Right cardiac atrium (tissue), 5 donors: ENCODE measurements at regions not wholly inside any gene's neighbourhood (a gene's known extent, or its start where the extent isn't known, plus 50 kb on each side); places are given as distances from the start of the nearest gene placed in this dataset.

ENCODE experiments used
- ATAC-seq, 2 donors: fragments of 200-7000 bp; cut with Tn5 transposase; one replicate each; pipeline versions ENCODE4 v1.8.0 to v1.9.1; 2020; ENCODE audit warnings: moderate library complexity in 2 of 2, mild to moderate bottlenecking in 1 of 2
- DNase-seq, 3 donors: peaks; one replicate each; pipeline ENCODE4 v3.0.0-alpha.2; 2020
- H3K27ac ChIP-seq: one replicate; pipeline ENCODE4 v1.5.1; 2013; ENCODE audit warnings: mild to moderate bottlenecking, low read length, control low read depth, moderate library complexity
- H3K27me3 ChIP-seq: one replicate; pipeline ENCODE4 v1.6.1; 2013; ENCODE audit not compliant: control insufficient read depth, insufficient read depth
- H3K4me1 ChIP-seq: one replicate; pipeline ENCODE4 v1.6.1; 2013; ENCODE audit warnings: low read length; ENCODE audit not compliant: control insufficient read depth, insufficient read depth
- H3K4me3 ChIP-seq: one replicate; pipeline ENCODE4 v1.5.1; 2013; ENCODE audit warnings: low read length, control low read depth
- H3K9me3 ChIP-seq: one replicate; pipeline ENCODE4 v1.6.1; 2013; ENCODE audit warnings: low read length; ENCODE audit not compliant: control insufficient read depth
- WGBS: extraction: QIAGEN DNeasy Blood & Tissue Kit; methylation state at CpG from one replicate; pipeline ENCODE4 v1.1.7; 2013; 5-methylcytosine and 5-hydroxymethylcytosine counted together
- intact Hi-C, 4 donors: fragments of 100-400 bp; cut with DNase I; formaldehyde crosslinking; loops; one replicate each; pipeline versions ENCODE4 v1.11.0 to v1.14.0; 2022 to 2023
- donor health status: healthy with polysubstance abuse.
- donor health status: DM: no; HTN: yes; CAD: no.
- donor health status: DM: no; HTN: no; CAD: no.
- donor health status: DM: no; HTN: yes; CAD: no; lungs with severe emphysema.
- donor health status: DM: yes; HTN: yes; CAD: no.

DNA sequence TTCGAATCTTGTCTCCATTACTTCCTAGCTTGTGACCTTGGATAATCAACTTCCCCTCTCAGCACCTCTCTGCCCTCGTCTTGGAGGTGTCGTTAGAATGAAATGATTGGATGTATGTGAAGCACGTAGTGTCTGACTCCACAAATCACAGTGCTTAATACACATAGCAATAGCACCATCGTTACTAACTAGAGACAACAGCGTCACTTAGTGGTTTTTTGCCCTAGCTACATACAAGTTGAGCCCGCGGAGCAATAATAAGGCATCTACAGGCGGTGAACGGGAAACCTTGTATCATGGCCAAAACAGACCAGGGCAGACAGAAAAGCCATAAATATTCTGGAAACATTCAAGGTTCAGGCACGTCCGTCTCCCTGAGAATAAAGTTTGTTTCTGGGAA, 154.9 kb downstream of the ASCL4 start:
- Histone ChIP-seq H3K27me3 (no peaks in the 10 kb centered on the region), H3K4me1 (no peaks in the 10 kb centered on the region), H3K4me3 (no peak overlapping the region), H3K27ac (no peak overlapping the region), H3K9me3 (no peaks in the 10 kb centered on the region)
- WGBS, result 34% methylated on average over 12 of the region's 12 CpGs
- no peak for DNase-seq
- intact Hi-C loops, result no loop called here
- ATAC-seq, result no peak

DNA sequence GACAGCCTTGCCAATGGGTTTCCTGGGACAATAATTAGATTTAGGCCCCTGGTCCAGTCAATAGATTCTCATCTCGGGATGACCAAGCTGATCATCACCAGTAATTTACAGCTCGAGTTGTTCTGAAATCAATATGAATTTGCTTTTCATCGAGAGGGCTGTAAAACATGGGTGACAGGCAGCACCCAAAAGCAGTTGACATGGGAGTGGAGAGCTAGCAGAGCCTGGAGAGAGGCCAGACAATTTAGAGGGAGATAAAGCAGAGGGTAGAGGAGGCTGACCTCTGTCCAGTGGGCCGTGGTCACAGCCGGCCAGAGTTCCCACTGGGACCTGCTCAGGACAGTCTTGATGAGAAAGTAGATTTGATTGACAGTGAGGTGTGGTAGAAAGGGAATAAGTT, 157.3 kb downstream of the ASCL4 start:
- Histone ChIP-seq H3K4me3 (no peak overlapping the region), H3K4me1 (no peaks in the 10 kb centered on the region), H3K27ac (no peak overlapping the region), H3K27me3 (peaks cover under 1% of the 10 kb centered on the region), H3K9me3 (no peaks in the 10 kb centered on the region)
- ATAC-seq, result no peak
- WGBS, result 60% methylated on average over 5 of the region's 5 CpGs
- intact Hi-C loops, result no loop called here
- no peak for DNase-seq

DNA sequence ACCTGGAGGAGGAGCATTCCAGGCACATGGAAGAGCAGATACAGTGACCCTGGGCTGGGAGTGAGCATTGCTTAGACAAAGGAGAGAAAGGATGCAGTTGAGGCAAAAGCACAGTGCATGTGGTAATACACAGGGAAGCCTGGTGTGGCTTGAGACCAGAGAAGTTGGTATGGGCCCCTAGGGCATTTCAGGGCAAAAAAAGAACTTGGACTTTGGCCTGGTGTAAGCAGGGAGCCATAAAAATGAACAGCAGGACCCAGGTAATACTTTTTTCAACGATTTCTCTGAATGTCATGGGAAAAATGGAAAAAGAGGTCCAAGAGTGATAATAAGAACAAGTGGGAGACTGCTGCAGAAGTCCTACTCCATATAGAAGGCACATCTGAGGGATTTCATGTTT, 163.9 kb downstream of the ASCL4 start:
- Histone ChIP-seq H3K4me3 (no peak overlapping the region), H3K9me3 (no peaks in the 10 kb centered on the region), H3K27me3 (peaks cover 4% of the 10 kb centered on the region), H3K4me1 (no peaks in the 10 kb centered on the region), H3K27ac (no peak overlapping the region)
- intact Hi-C loops, result no loop called here
- DNase-seq, result no peak
- WGBS, result 58% methylated on average over 1 of the region's 1 CpG
- ATAC-seq, result no peak

DNA sequence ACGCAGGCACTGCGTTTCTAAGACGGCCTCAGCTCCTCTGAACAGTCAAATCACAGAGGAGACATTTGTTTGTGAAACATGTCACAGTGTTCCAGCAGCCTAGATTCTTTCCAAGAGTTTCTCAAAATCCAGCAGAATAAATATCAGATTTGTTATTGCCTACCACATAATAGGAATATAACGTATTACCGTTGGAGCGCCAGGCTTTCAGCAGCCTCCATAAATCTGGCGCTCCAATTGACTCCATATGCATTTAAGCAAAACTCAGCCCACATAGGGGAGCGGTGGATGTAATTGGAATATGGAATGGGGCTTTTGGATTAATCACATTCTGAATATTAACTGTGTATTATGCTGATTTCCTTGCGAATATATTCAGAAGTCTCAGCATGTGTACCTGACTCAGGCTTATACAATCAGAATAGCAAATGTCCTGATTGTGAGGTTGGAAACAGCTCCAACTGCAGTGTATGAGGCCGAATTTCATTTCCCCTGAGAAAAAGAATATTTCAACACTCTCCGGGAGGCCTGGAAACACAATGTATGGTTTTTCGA, 174.0 kb downstream of the ASCL4 start:
- Histone ChIP-seq H3K4me1 (no peaks in the 10 kb centered on the region), H3K4me3 (no peak overlapping the region), H3K9me3 (no peaks in the 10 kb centered on the region), H3K27ac (no peak overlapping the region), H3K27me3 (no peaks in the 10 kb centered on the region)
- WGBS, result 71% methylated on average over 12 of the region's 12 CpGs
- no peak for DNase-seq
- ATAC-seq, result no peak
- intact Hi-C loops, result no loop called here

DNA sequence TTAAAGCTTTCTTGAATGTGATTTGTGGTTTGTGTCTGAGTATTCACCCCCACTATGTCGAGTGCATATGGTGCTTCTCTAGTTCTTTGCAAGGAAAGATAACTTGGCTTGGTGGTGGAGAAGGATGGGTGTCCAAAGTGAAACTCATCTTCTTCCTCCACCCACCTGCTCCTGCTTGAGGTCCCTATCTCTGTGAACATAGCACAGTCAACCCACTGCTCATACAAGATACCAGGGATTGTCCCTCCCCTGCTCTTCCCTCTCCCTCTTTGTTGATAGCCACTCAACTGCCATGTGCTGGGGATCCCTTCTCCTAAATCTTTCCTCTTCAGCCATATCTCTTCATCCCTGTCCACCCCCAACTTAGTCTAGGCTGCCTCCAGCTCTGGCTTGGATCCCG, 176.5 kb downstream of the ASCL4 start:
- intact Hi-C loops, result no loop called here
- 76% methylated on average over 2 of the region's 2 CpGs for WGBS
- Histone ChIP-seq H3K9me3 (no peaks in the 10 kb centered on the region), H3K27ac (no peak overlapping the region), H3K4me1 (no peaks in the 10 kb centered on the region), H3K4me3 (no peak overlapping the region), H3K27me3 (no peaks in the 10 kb centered on the region)
- DNase-seq, result no peak
- no peak for ATAC-seq

GRCh38 chr12:107955966-107956643, 173.0 kb upstream of the WSCD2 start:
- no peak for ATAC-seq
- no peak for DNase-seq
- no peaks in the 10 kb centered on the region for H3K9me3 ChIP-seq
- intact Hi-C loops, result no loop called here
- H3K27ac ChIP-seq, result no peak overlapping the region
- no peaks in the 10 kb centered on the region for H3K27me3 ChIP-seq
- H3K4me1 ChIP-seq, result no peaks in the 10 kb centered on the region
- WGBS, result 41% methylated on average over 6 of the region's 6 CpGs
- H3K4me3 ChIP-seq, result no peak overlapping the region

DNA sequence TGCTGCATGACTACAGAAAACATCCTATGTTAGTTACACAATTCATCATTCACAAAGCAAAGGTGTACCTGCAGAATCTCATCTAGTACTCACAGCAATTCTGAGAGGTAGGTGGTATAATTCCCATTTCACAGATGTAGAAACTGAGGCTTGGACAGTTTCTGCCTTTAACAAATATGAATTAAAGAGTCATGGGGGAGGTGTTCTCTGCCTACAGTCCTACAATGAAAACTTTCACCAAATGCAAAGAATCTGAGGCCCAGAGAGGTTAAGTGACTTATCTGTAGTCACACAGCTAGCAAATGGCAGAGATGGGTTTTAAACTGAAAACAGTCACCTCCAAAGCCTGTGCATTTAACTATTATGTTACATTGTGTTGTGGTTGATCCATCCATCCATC, 171.6 kb upstream of the WSCD2 start:
- no peak for DNase-seq
- no peak overlapping the region for H3K4me3 ChIP-seq
- intact Hi-C loops, result no loop called here
- no peak for ATAC-seq
- H3K27ac ChIP-seq, result no peak overlapping the region
- no peaks in the 10 kb centered on the region for H3K9me3 ChIP-seq
- H3K27me3 ChIP-seq, result no peaks in the 10 kb centered on the region
- no peaks in the 10 kb centered on the region for H3K4me1 ChIP-seq

- intact Hi-C loops, result no loop called here
- ATAC-seq (no peak), DNase-seq (no peak)
- H3K27ac ChIP-seq, result no peak overlapping the region
- no peak overlapping the region for H3K4me3 ChIP-seq
- 62% methylated on average over 6 of the region's 6 CpGs for WGBS
- H3K27me3 ChIP-seq, result no peaks in the 10 kb centered on the region
- H3K9me3 ChIP-seq, result no peaks in the 10 kb centered on the region
- no peaks in the 10 kb centered on the region for H3K4me1 ChIP-seq
These were observed 165.5 kb upstream of the WSCD2 start for GRCh38 chr12:107963635-107964034.

- Histone ChIP-seq H3K27me3 (no peaks in the 10 kb centered on the region), H3K9me3 (no peaks in the 10 kb centered on the region), H3K4me3 (no peak overlapping the region), H3K4me1 (no peaks in the 10 kb centered on the region), H3K27ac (no peak overlapping the region)
- DNase-seq (no peak), ATAC-seq (no peak)
- intact Hi-C loops, result no loop called here
- WGBS, result 52% methylated on average over 4 of the region's 4 CpGs
These were observed 161.9 kb upstream of the WSCD2 start for GRCh38 chr12:107967170-107967569.

DNA sequence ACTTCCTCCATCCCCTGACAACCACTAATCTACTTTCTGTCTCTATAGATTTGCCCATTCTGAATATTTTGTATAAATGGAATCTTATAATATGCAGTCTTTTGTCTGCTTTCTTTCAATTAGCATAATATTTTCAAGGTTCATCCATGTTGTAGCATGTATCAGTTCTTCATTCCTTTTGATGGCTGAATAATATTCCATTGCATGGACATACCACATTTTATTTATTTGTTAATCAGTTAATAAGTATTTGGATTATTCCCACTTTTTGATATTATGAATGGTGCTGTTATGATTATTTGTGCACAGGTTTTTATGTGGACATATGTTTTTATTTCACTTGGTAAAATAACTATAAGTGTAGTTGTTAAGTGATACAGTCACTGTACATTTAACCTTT, 155.1 kb upstream of the WSCD2 start:
- Histone ChIP-seq H3K27me3 (no peaks in the 10 kb centered on the region), H3K27ac (no peak overlapping the region), H3K4me1 (no peaks in the 10 kb centered on the region), H3K4me3 (no peak overlapping the region), H3K9me3 (no peaks in the 10 kb centered on the region)
- no peak for DNase-seq
- ATAC-seq, result no peak
- intact Hi-C loops, result no loop called here

DNA sequence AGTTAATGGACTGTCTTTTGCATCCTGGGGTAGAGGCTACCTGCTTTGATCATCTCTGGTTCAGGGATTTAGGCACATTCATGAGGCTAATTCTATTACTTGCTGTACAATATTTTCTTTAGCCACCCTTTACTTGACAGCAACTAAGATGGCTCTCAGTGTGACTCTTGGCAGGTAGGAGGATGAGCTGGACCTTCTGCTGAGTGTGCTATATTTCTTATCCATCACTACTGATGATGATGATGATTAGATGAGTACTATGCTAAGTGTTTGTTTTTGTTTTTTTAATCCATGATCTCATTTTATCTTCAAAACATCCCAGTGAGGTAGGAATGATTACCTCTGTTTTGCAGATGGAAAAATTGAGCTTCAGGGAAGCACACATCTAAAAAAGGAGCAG, 152.8 kb upstream of the WSCD2 start:
- Histone ChIP-seq H3K4me3 (no peak overlapping the region), H3K9me3 (no peaks in the 10 kb centered on the region), H3K4me1 (no peaks in the 10 kb centered on the region), H3K27ac (no peak overlapping the region), H3K27me3 (no peaks in the 10 kb centered on the region)
- no peak for ATAC-seq
- no peak for DNase-seq
- intact Hi-C loops, result no loop called here

GRCh38 chr12:107978201-107978600, 150.9 kb upstream of the WSCD2 start:
- H3K4me3 ChIP-seq, result no peak overlapping the region
- DNase-seq, result no peak
- no peaks in the 10 kb centered on the region for H3K4me1 ChIP-seq
- WGBS, result 57% methylated on average over 5 of the region's 5 CpGs
- intact Hi-C loops, result no loop called here
- no peak overlapping the region for H3K27ac ChIP-seq
- no peaks in the 10 kb centered on the region for H3K27me3 ChIP-seq
- ATAC-seq, result no peak
- H3K9me3 ChIP-seq, result no peaks in the 10 kb centered on the region
